ENCODE measurements at regions not wholly inside any gene's neighbourhood (a gene's known extent, or its start where the extent isn't known, plus 50 kb on each side); places are given as distances from the start of the nearest gene placed in this dataset.

DNA sequence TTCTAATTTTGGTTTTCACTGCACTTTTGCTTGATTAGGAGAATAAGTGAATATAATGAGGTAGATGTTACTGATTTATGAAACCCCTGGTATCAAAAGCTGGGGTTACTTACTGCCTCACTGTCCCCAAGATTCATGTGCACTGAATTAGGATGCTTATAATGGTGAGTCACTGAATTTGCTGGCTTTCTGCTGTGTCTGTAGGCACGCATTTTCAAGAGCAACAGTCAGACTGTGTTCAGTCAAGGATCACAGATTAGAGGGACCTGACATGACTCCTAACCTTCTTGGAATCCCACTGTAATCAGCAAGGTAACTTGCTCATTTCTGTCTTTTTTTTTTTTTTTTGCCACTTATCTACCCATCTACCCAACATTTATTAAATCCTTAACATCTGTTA is 59.7 kb downstream of the GPR85 start:
- TF ChIP-seq, protein P1, sequence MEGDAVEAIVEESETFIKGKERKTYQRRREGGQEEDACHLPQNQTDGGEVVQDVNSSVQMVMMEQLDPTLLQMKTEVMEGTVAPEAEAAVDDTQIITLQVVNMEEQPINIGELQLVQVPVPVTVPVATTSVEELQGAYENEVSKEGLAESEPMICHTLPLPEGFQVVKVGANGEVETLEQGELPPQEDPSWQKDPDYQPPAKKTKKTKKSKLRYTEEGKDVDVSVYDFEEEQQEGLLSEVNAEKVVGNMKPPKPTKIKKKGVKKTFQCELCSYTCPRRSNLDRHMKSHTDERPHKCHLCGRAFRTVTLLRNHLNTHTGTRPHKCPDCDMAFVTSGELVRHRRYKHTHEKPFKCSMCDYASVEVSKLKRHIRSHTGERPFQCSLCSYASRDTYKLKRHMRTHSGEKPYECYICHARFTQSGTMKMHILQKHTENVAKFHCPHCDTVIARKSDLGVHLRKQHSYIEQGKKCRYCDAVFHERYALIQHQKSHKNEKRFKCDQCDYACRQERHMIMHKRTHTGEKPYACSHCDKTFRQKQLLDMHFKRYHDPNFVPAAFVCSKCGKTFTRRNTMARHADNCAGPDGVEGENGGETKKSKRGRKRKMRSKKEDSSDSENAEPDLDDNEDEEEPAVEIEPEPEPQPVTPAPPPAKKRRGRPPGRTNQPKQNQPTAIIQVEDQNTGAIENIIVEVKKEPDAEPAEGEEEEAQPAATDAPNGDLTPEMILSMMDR (IDR thresholded peaks at IDR 0.05), result no peak
- TF ChIP-seq ZFX (IDR thresholded peaks at IDR 0.05; ENCODE audit: borderline replicate concordance), result no peak

Measured in 22Rv1 (cell line).